PFSK-1 (cell line): ENCODE measurements at regions not wholly inside any gene's neighbourhood (a gene's known extent, or its start where the extent isn't known, plus 50 kb on each side); places are given as distances from the start of the nearest gene placed in this dataset.

Experiments
- POLR2AphosphoS5 ChIP-seq: IDR thresholded peaks from 2 replicates; pipeline ENCODE4 v1.6.1; 2012; ENCODE audit warnings: low read depth, mild to moderate bottlenecking, control low read depth, low read length, moderate library complexity
- TAF1 ChIP-seq: IDR thresholded peaks from 2 replicates; pipeline ENCODE4 v1.6.1; 2012; ENCODE audit warnings: low read length, control low read depth, borderline replicate concordance; ENCODE audit not compliant: insufficient read depth

GRCh38 chr3:151943539-151943938 lies 70.1 kb downstream of the SUCNR1 start:
- TF ChIP-seq TAF1, result no peak
- no peak for TF ChIP-seq POLR2AphosphoS5
